HG02852 (cell line): ENCODE measurements at regions not wholly inside any gene's neighbourhood (a gene's known extent, or its start where the extent isn't known, plus 50 kb on each side); places are given as distances from the start of the nearest gene placed in this dataset.

Experiments
- ATAC-seq: cut with Tn5 transposase; IDR thresholded peaks from one replicate; pipeline ENCODE4 v1.9.1; 2021; ENCODE audit warnings: mild to moderate bottlenecking, moderate library complexity; ENCODE audit not compliant: unreplicated experiment

DNA sequence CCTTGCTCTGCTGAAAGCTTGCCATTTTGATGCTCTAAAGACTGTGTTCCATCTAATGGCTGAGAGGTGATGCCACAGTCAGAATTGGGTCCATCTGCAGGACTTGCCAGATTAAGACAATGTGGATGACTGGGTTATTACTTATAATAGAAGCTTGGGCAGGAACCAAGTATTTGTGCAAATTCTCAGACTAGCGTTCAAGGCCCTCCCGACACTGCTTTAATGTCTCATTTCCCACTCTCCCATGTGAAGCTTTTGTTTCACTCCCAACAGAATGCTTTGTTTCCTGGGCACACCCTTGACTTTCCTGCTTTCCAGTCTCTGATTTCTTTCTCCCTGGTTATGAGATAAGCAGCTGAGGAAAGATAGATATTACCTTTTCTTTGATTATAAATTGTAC, 215.8 kb downstream of the KCNS3 start:
- ATAC-seq = no peak

DNA sequence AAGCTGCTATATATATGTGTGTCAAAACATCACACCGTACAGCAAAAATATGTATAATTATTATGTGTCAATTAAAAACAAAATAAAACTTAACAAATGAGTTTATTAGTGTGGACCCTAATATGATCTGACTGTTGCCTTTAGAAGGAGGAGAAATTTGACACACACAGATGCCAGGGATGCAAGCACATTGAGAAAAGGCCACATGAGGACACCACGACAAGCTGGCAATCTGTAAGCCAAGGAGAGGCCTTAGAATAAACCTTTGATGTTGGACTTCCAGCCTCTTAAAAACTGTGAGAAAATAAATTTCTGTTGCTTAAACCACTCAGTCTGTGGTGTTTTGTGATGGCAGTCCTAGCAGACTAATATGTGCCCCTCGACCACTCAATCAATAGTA, 214.7 kb downstream of the KCNS3 start:
- no peak for ATAC-seq

DNA sequence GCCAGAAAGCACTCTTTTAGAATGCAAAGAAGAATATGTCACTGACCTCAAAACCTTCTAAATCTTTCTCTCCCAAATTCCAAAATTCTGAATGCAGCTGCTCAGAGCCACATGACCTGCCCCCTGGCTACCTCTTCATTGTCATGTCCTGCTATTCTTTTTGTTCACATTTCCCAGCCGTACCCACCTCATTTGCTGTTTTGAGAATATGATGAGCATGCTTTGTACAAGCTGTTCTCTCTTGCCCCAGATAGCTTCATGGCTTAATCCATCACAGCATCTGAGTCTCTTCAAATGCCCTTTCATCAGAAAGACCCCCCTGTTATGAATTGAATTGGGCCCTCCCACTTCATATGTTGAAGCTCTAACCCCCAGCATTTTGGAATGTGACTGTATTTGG, 214.3 kb downstream of the KCNS3 start:
- no peak for ATAC-seq

DNA sequence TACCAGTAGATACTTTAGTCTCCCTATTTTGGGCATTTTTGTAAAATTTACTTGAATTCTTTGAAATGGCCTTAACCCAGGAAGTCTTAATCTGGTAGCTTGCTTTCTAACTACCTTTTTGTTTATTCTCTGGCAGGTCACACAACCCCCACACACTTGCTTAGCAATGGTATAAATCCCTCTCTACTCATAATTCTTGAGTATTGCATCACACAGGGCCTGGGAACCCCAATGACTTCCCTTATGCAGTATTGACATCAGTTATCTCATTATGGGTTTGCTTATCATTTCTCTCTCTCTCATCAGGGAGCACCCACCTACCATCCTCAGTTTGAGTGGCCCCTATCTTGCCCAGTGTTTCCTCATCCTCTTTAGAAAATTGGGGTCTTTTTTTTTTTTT, 207.1 kb downstream of the KCNS3 start:
- no peak for ATAC-seq

GRCh38 chr2:18084376-18084775, 205.9 kb downstream of the KCNS3 start:
- no peak for ATAC-seq

DNA sequence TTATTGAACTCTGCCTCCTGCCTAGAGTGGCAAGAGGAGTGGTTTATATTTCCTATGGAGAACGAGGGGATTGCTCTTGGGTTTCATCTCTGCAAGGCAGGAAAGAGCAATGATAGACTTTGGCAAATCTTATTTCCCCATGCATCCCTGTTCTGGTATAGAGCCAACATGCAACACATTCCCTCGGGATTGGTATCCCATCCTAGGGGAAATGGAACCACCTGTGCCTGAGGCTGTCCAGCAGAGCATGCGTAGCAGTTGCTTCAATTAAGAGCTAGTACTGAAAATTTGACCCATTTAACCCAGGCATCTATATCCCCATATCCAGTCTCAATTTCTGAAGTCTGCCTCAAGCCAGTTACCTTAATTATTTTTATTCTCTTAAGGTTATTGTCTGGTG, 205.3 kb downstream of the KCNS3 start:
- ATAC-seq = no peak

GRCh38 chr2:18078216-18078615, 199.7 kb downstream of the KCNS3 start:
- ATAC-seq = no peak

GRCh38 chr2:18077704-18078103, 199.2 kb downstream of the KCNS3 start:
- ATAC-seq = no peak

DNA sequence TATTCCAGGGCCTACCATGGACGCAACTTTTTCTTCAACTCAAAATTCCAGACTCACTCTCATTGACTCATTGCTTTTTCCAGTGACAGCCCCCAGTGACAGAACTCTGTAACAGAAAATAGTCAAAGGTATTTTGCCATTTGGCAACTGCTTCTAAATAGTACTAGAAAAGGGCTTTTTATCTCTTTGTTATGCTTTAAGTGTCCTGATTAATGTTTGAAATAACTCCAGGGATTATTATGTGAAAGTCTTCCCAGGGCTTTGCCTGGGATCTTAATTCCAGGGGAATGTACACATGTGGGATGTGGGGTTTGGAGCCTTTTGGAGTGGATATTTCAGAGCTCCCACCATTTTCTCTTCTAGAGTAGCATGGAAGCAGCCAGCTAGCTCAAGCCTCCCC, 198.8 kb downstream of the KCNS3 start:
- no peak for ATAC-seq

DNA sequence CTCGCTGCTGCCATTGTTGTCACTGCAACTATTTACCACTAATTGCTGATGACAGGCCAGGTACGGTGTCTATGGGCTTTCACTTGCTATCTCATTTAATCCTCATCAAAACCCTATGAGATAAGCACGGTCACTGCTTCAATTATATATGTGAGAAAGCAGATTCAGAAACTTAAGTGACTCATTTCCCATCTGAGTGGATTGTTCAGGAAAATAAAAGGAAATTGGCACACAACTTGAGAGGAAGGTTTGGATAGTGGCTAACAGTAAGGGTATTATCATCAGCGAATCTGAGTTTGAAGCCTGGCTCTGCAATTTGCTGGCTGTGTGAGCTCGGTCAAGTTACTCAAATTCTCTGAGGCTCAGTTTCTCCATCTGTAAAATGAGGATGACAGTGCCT, 196.0 kb downstream of the KCNS3 start:
- ATAC-seq = no peak

DNA sequence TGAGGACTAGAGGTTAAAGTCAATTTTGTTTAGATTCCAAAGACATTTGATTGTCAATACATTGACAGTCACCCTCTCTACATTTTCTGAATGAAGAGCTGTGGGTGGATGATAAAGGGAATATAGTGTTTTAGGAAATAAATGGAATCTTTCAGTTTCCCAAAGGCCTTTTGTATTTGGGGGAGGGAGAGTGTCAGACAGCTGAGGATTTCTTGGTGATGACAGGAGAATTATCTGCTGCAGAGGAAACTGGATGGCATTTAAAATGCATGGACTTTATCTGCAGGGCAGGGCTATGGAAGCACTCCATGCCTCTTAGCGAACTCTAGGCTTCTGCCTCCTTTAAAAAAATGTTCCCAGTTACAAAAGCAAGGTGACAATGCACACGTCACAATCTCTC, 195.1 kb downstream of the KCNS3 start:
- ATAC-seq = no peak

GRCh38 chr2:18067588-18068384, 189.3 kb downstream of the KCNS3 start:
- ATAC-seq = no peak

DNA sequence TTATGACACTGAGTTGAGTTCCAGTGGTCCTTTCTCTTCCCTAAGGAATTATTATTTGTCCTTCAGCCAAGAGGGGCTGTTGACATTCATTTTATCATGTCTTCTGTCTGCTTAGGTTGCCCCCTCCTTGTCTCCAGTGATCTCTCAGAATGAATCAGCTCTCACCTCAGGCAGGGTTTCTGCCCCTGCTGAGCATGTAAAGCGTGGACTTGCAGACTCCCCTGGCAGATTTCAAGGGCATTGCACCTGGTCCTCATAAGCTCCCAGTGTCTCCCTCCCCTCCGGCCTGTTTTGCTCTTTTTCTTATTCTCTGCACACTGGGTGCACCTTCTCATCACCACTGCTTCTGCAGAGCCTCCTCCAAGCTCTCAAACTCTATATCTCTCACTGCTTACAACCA, 188.4 kb downstream of the KCNS3 start:
- no peak for ATAC-seq

DNA sequence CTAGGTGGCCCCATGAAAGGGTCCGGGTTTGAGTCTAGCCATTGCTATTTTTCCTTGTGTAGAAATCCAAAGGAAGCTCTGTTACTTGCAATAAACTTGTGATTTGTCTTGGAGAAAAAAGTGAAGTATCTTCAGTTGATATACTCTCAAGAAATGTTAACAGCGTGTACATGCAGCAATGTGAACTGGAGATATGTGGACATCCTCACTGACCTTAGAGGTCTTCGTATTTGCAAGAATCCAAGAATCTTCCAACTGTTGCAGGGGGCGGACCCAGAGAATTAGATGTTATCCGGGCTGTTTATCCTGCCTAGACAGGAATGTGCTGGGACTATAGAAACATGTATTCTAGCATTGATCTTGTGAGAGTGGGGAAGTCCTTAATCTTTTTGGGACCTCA, 187.6 kb downstream of the KCNS3 start:
- no peak for ATAC-seq

DNA sequence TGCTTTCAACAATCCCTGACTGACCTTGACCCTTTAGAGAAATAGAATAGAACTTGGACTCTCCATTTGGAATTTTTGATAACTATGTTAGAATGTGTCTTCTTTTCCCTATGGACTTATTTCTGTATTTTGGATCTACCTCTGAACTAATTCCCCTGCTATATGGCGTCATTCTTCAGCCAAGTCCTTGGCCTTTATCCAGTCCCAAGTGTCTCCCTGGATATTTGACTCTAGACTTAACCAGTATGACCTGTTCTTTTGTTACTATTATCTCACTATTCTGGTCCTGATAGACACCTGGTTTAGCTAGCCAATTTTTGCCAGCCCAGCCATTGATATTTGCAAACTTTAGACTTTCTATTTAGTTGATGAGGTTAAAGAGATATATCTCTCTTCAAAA, 186.8 kb downstream of the KCNS3 start:
- no peak for ATAC-seq

- ATAC-seq = no peak
Measured at GRCh38 chr2:18063826-18064470, 185.5 kb downstream of the KCNS3 start.

DNA sequence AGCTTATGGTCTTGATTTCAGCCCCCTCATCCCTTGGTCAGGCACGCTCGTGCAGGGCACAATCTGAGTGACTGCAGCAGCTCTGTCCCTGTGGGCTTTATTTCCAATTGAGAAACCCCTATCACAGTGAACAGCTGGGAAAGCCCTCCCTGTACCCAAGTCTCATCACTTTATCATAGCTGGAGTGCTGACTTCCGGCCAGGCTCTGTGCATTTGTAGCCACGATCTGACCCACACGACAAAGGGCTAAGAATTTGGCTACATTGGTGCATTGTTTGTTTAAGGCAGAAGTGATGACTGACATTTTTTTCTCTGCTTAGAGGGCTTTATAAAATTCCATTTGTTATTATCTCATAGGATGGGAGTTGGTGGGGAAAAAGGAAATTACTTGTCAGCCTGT, 184.4 kb downstream of the KCNS3 start:
- ATAC-seq = no peak

DNA sequence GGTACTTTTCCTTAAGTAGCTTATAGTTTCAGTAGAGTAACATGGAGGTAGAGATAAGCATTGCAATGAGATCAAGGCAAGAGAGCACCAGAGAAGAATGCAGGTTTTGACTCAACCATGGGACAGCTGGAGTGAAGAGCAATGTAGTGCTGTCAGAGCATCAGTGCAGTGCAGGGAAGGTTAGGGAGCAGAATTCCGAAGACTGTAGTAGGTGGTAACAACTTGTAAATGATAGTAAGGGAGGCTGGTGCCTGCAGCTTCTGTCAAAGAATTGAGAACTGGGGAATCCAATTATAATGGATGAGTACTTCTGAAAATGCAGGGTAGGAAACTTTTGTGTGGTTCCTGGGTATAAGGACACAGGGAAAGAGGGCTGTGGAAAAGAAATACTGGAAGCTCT, 183.2 kb downstream of the KCNS3 start:
- ATAC-seq = no peak

GRCh38 chr2:18057657-18058056, 179.2 kb downstream of the KCNS3 start:
- no peak for ATAC-seq

DNA sequence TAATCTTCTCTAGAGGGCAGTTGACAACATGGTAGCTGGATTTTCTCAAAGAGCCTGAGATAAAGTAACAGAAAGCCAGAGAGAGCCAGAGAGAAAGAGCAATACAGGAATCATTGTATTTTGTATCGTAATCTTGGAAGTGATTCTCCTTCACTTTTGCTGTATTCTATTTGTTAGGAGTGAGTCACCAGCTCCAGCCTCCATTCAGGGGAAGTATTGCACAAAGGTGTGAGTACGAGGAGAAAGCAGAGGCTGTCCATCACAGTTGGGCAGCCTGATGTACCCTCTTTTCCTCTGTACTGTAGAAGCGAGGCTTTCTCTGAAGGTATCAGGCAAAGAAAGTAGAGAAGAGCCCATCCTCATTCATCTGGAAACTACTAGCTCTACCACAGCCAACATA, 176.8 kb downstream of the KCNS3 start:
- no peak for ATAC-seq

DNA sequence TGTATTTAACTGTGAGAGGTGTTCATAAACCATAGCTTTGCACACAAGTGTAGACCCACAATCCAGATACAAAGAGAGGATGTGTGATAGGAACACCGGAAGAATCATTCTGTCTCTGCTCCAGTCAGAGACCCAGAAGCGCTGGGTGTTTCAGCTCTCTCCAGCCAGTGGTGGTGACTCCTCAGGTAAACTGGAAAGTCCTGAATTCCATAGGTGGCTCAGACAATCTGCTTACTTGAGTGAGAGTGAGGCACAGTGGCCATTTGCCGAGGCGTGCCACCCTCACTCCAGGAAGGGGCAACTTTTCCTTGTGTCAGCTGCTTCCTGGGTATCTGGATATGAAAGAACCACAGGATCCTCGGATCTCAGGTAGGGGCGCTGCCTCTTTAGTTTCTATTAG, 171.5 kb downstream of the KCNS3 start:
- ATAC-seq = no peak

- no peak for ATAC-seq
Measured at GRCh38 chr2:18049325-18049724, 170.9 kb downstream of the KCNS3 start.
